ENCODE measurements at regions not wholly inside any gene's neighbourhood (a gene's known extent, or its start where the extent isn't known, plus 50 kb on each side); places are given as distances from the start of the nearest gene placed in this dataset.
A peak's percentile ranks its signal among the peaks of the same experiment; 100 is the strongest.
"Not testable (repeated sequence)": the region's sequence is repeated elsewhere in the genome, so short reads cannot be mapped to it uniquely, and the experiment has no call there.

- Histone ChIP-seq H3K9me3 (ENCODE audit: control insufficient read depth in 2 of 2, insufficient read depth in 1 of 2, low read depth in 1 of 2, low read length in 1 of 2) (peaks cover 0 to 3% of the 10 kb centered on the region in 2 donors), H3K27ac (ENCODE audit: low read depth in 1 of 3, low read length in 2 of 3) (no peak overlapping the region), H3K4me1 (ENCODE audit: control insufficient read depth in 3 of 3, insufficient read depth in 2 of 3, low read depth in 1 of 3, low read length in 2 of 3) (peaks cover 0 to 20% (median 0%) of the 10 kb centered on the region in 3 donors), H3K27me3 (ENCODE audit: control insufficient read depth in 3 of 3, insufficient read depth in 3 of 3, low read length in 3 of 3) (no peaks in the 10 kb centered on the region), H3K4me3 (ENCODE audit: low read depth in 1 of 3, low read length in 3 of 3) (no peak overlapping the region), H3K36me3 (ENCODE audit: control insufficient read depth in 3 of 3, insufficient read depth in 2 of 3, low read depth in 1 of 3, low read length in 3 of 3) (no peaks in the 10 kb centered on the region)
- 55 to 69% (median 57%) methylated on average over 2 of the region's 2 CpGs for WGBS, 3 donors
- FAIRE-seq, result no peak
- no peak for DNase-seq
Measured at GRCh38 chr6:15945593-15946159, 183.2 kb upstream of the MYLIP start.

DNA sequence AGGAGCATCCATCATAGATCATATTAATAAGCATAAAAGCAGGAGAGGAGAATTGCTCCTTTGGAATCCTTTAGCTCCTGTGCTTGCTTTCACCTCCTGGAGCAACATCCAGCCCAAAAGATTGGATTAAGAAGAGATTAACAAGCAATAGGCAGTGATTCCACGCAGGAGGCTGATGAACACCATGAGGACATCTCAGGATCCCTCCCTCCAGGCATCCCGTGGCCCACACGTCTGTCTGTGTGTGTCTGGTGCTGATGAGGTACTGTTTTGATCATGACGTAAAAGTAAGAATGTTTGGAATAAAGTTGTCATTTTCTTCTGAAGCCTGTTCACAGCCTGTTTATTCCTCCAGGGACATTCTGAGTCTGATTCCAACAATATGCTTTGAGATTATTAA lies 185.5 kb upstream of the MYLIP start:
- no peaks in the 10 kb centered on the region for H3K36me3 ChIP-seq (ENCODE audit: control insufficient read depth in 3 of 3, insufficient read depth in 2 of 3, low read depth in 1 of 3, low read length in 3 of 3)
- H3K27ac ChIP-seq (ENCODE audit: low read depth in 1 of 3, low read length in 2 of 3), result no peak overlapping the region
- DNase-seq, result no peak
- no peak for FAIRE-seq
- H3K4me1 ChIP-seq (ENCODE audit: control insufficient read depth in 3 of 3, insufficient read depth in 2 of 3, low read depth in 1 of 3, low read length in 2 of 3), result no peaks in the 10 kb centered on the region
- no peaks in the 10 kb centered on the region for H3K27me3 ChIP-seq (ENCODE audit: control insufficient read depth in 3 of 3, insufficient read depth in 3 of 3, low read length in 3 of 3)
- no peak overlapping the region for H3K4me3 ChIP-seq (ENCODE audit: low read depth in 1 of 3, low read length in 3 of 3)
- 86 to 95% (median 90%) methylated on average over 4 of the region's 4 CpGs for WGBS, 3 donors
- peaks cover 0 to 3% of the 10 kb centered on the region in 2 donors for H3K9me3 ChIP-seq (ENCODE audit: control insufficient read depth in 2 of 2, insufficient read depth in 1 of 2, low read depth in 1 of 2, low read length in 1 of 2)

DNA sequence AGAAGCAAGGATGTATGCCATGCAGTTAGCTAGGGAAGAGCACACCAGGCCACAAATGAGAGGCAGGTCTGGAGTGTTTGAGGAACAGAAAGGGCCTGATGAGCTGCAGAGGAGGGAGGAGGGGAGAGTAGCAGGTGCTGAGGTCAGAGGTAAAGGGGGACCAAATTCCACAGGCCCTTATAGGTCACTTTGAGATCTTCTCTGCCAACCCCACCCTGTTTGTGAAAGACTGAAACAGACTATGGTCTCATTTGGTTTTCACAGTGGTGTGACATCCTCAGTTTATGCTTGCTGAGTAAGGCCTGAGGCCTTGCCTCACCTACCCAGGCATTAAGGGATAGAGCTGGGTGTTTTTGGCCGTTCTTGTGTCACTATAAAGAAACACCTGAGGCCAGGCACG lies 187.7 kb upstream of the MYLIP start:
- no peak for FAIRE-seq
- Histone ChIP-seq H3K27ac (ENCODE audit: low read depth in 1 of 3, low read length in 2 of 3) (no peak overlapping the region), H3K36me3 (ENCODE audit: control insufficient read depth in 3 of 3, insufficient read depth in 2 of 3, low read depth in 1 of 3, low read length in 3 of 3) (no peaks in the 10 kb centered on the region), H3K4me1 (ENCODE audit: control insufficient read depth in 3 of 3, insufficient read depth in 2 of 3, low read depth in 1 of 3, low read length in 2 of 3) (no peaks in the 10 kb centered on the region), H3K9me3 (ENCODE audit: control insufficient read depth in 2 of 2, insufficient read depth in 1 of 2, low read depth in 1 of 2, low read length in 1 of 2) (peaks cover 0 to 9% of the 10 kb centered on the region in 2 donors), H3K4me3 (ENCODE audit: low read depth in 1 of 3, low read length in 3 of 3) (no peak overlapping the region), H3K27me3 (ENCODE audit: control insufficient read depth in 3 of 3, insufficient read depth in 3 of 3, low read length in 3 of 3) (no peaks in the 10 kb centered on the region)
- 74 to 89% (median 81%) methylated on average over 2 of the region's 2 CpGs for WGBS, 3 donors
- DNase-seq, result no peak

DNA sequence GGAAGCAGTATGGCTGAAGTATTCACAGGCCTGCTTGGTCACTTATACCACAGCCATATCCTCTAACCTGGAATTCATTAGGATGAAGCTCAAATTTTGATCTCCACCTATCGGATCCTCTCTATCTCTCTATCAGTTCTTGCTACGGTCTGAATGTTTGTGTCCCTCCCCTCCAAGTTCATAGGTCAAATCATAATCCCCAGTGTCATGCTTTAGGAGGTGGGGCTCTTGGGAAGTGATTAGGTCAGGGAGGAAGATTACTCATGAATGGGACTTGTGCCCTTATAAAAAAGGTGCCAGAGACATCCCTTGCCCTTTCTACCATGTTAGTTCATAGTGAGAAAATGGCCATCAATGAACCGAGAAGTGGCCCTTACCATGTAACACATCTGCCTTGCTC lies 190.8 kb upstream of the MYLIP start:
- Histone ChIP-seq H3K4me1 (ENCODE audit: control insufficient read depth in 3 of 3, insufficient read depth in 2 of 3, low read depth in 1 of 3, low read length in 2 of 3) (no peaks in the 10 kb centered on the region), H3K4me3 (ENCODE audit: low read depth in 1 of 3, low read length in 3 of 3) (no peak overlapping the region), H3K36me3 (ENCODE audit: control insufficient read depth in 3 of 3, insufficient read depth in 2 of 3, low read depth in 1 of 3, low read length in 3 of 3) (no peaks in the 10 kb centered on the region), H3K27ac (ENCODE audit: low read depth in 1 of 3, low read length in 2 of 3) (no peak overlapping the region), H3K27me3 (ENCODE audit: control insufficient read depth in 3 of 3, insufficient read depth in 3 of 3, low read length in 3 of 3) (peaks cover 0 to 3% (median 0%) of the 10 kb centered on the region in 3 donors), H3K9me3 (ENCODE audit: control insufficient read depth in 2 of 2, insufficient read depth in 1 of 2, low read depth in 1 of 2, low read length in 1 of 2) (peaks cover 0 to 9% of the 10 kb centered on the region in 2 donors)
- FAIRE-seq (no peak), DNase-seq (no peak)
- 74 to 83% (median 81%) methylated on average over 3 of the region's 3 CpGs for WGBS, 3 donors

- 93 to 97% (median 94%) methylated on average over 3 of the region's 3 CpGs for WGBS, 3 donors
- Histone ChIP-seq H3K9me3 (ENCODE audit: control insufficient read depth in 2 of 2, insufficient read depth in 1 of 2, low read depth in 1 of 2, low read length in 1 of 2) (peaks cover 0 to 9% of the 10 kb centered on the region in 2 donors), H3K36me3 (ENCODE audit: control insufficient read depth in 3 of 3, insufficient read depth in 2 of 3, low read depth in 1 of 3, low read length in 3 of 3) (no peaks in the 10 kb centered on the region), H3K4me3 (ENCODE audit: low read depth in 1 of 3, low read length in 3 of 3) (no peak overlapping the region), H3K27ac (ENCODE audit: low read depth in 1 of 3, low read length in 2 of 3) (no peak overlapping the region), H3K4me1 (ENCODE audit: control insufficient read depth in 3 of 3, insufficient read depth in 2 of 3, low read depth in 1 of 3, low read length in 2 of 3) (no peaks in the 10 kb centered on the region), H3K27me3 (ENCODE audit: control insufficient read depth in 3 of 3, insufficient read depth in 3 of 3, low read length in 3 of 3) (peaks cover 0 to 3% (median 0%) of the 10 kb centered on the region in 3 donors)
- FAIRE-seq (no peak), DNase-seq (no peak)
Measured at GRCh38 chr6:15937602-15938001, 191.3 kb upstream of the MYLIP start.

- Histone ChIP-seq H3K36me3 (ENCODE audit: control insufficient read depth in 3 of 3, insufficient read depth in 2 of 3, low read depth in 1 of 3, low read length in 3 of 3) (no peaks in the 10 kb centered on the region), H3K27ac (ENCODE audit: low read depth in 1 of 3, low read length in 2 of 3) (no peak overlapping the region), H3K27me3 (ENCODE audit: control insufficient read depth in 3 of 3, insufficient read depth in 3 of 3, low read length in 3 of 3) (peaks cover 0 to 3% (median 0%) of the 10 kb centered on the region in 3 donors), H3K4me3 (ENCODE audit: low read depth in 1 of 3, low read length in 3 of 3) (no peak overlapping the region), H3K4me1 (ENCODE audit: control insufficient read depth in 3 of 3, insufficient read depth in 2 of 3, low read depth in 1 of 3, low read length in 2 of 3) (no peaks in the 10 kb centered on the region), H3K9me3 (ENCODE audit: control insufficient read depth in 2 of 2, insufficient read depth in 1 of 2, low read depth in 1 of 2, low read length in 1 of 2) (peaks cover 0 to 13% of the 10 kb centered on the region in 2 donors)
- no peak for FAIRE-seq
- 35 to 52% (median 42%) methylated on average over 1 of the region's 1 CpG for WGBS, 3 donors
- peak; percentile 14 to 23 for DNase-seq
Measured at GRCh38 chr6:15936503-15936902, 192.4 kb upstream of the MYLIP start.

DNA sequence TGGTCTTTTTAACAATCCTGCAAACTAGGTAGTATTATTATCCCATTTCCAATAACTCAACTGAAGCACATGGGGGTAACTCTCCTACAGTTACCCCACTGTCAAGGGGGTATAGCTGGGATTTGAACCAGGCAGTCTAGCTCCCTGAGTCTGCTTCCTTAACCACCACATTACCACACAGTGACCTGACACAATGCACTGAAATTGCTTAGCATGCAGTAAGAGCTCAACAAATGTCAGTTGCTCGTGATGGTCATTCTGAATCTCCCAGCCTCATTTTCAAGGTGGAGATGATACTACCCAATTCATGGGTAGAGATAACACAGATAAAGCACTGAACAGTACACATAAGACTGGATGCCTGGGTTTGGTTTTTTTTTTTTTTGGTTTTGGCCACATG lies 193.2 kb upstream of the MYLIP start:
- Histone ChIP-seq H3K9me3 (ENCODE audit: control insufficient read depth in 2 of 2, insufficient read depth in 1 of 2, low read depth in 1 of 2, low read length in 1 of 2) (peaks cover 0 to 21% of the 10 kb centered on the region in 2 donors), H3K36me3 (ENCODE audit: control insufficient read depth in 3 of 3, insufficient read depth in 2 of 3, low read depth in 1 of 3, low read length in 3 of 3) (no peaks in the 10 kb centered on the region), H3K27ac (ENCODE audit: low read depth in 1 of 3, low read length in 2 of 3) (no peak overlapping the region), H3K27me3 (ENCODE audit: control insufficient read depth in 3 of 3, insufficient read depth in 3 of 3, low read length in 3 of 3) (peaks cover 0 to 3% (median 0%) of the 10 kb centered on the region in 3 donors), H3K4me3 (ENCODE audit: low read depth in 1 of 3, low read length in 3 of 3) (no peak overlapping the region), H3K4me1 (ENCODE audit: control insufficient read depth in 3 of 3, insufficient read depth in 2 of 3, low read depth in 1 of 3, low read length in 2 of 3) (no peaks in the 10 kb centered on the region)
- 94 to 100% (median 96%) methylated on average over 1 of the region's 1 CpG for WGBS, 3 donors
- DNase-seq (no peak), FAIRE-seq (no peak)

- H3K9me3 ChIP-seq (ENCODE audit: control insufficient read depth in 2 of 2, insufficient read depth in 1 of 2, low read depth in 1 of 2, low read length in 1 of 2), result peaks cover 0 to 20% of the 10 kb centered on the region in 2 donors
- FAIRE-seq; H3K27me3 ChIP-seq (ENCODE audit: control insufficient read depth in 3 of 3, insufficient read depth in 3 of 3, low read length in 3 of 3); H3K36me3 ChIP-seq (ENCODE audit: control insufficient read depth in 3 of 3, insufficient read depth in 2 of 3, low read depth in 1 of 3, low read length in 3 of 3); DNase-seq; H3K27ac ChIP-seq (ENCODE audit: low read depth in 1 of 3, low read length in 2 of 3); H3K4me3 ChIP-seq (ENCODE audit: low read depth in 1 of 3, low read length in 3 of 3); H3K4me1 ChIP-seq (ENCODE audit: control insufficient read depth in 3 of 3, insufficient read depth in 2 of 3, low read depth in 1 of 3, low read length in 2 of 3): not testable (repeated sequence)
- 93 to 96% (median 94%) methylated on average over 6 of the region's 6 CpGs for WGBS, 3 donors
Measured at GRCh38 chr6:15931697-15932096, 197.2 kb upstream of the MYLIP start.

DNA sequence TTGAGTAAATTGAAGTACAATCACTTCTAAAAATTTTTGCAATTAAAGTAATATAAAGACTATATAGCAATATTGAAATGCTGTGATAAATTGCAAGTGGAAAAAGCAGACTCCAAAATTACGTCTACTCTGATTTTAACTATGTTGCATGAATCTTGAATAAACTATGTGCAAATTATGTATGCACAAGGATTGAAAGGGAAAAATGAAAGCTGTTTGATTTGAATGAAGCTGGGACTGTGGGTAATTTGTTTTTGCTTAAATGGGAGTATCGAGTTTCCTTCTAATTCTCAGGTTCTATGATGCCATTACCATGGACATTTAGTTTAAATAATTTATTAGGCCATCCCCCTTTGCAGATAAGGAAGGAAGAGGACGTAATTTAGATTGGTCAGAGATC lies 198.7 kb upstream of the MYLIP start:
- no peaks in the 10 kb centered on the region for H3K4me1 ChIP-seq (ENCODE audit: control insufficient read depth in 3 of 3, insufficient read depth in 2 of 3, low read depth in 1 of 3, low read length in 2 of 3)
- 72 to 85% (median 80%) methylated on average over 3 of the region's 3 CpGs for WGBS, 3 donors
- DNase-seq (no peak), FAIRE-seq (no peak)
- no peaks in the 10 kb centered on the region for H3K36me3 ChIP-seq (ENCODE audit: control insufficient read depth in 3 of 3, insufficient read depth in 2 of 3, low read depth in 1 of 3, low read length in 3 of 3)
- no peak overlapping the region for H3K27ac ChIP-seq (ENCODE audit: low read depth in 1 of 3, low read length in 2 of 3)
- peaks cover 0 to 20% of the 10 kb centered on the region in 2 donors for H3K9me3 ChIP-seq (ENCODE audit: control insufficient read depth in 2 of 2, insufficient read depth in 1 of 2, low read depth in 1 of 2, low read length in 1 of 2)
- H3K4me3 ChIP-seq (ENCODE audit: low read depth in 1 of 3, low read length in 3 of 3), result no peak overlapping the region
- H3K27me3 ChIP-seq (ENCODE audit: control insufficient read depth in 3 of 3, insufficient read depth in 3 of 3, low read length in 3 of 3), result no peaks in the 10 kb centered on the region

All from small intestine (tissue), 7 donors.